Right atrium auricular region (tissue), 2 donors: ENCODE measurements at regions not wholly inside any gene's neighbourhood (a gene's known extent, or its start where the extent isn't known, plus 50 kb on each side); places are given as distances from the start of the nearest gene placed in this dataset.
"Not testable (repeated sequence)": the region's sequence is repeated elsewhere in the genome, so short reads cannot be mapped to it uniquely, and the experiment has no call there.

Experiments used
- DNase-seq: peaks from one replicate; pipeline ENCODE4 v3.0.0-alpha.2; 2019; ENCODE audit warnings: low spot score
- H3K27ac ChIP-seq, 2 donors: fragments of 200-600 bp; sonication (generic); 1 replicate in 1 of 2; 2 replicates in 1 of 2; pipeline ENCODE4 v1.5.1; 2016 to 2019
- H3K27me3 ChIP-seq, 2 donors: fragments of 200-600 bp; sonication (generic); one replicate each; pipeline versions ENCODE4 v1.5.1 to v1.6.0; 2017 to 2019
- H3K36me3 ChIP-seq: fragments of 200-600 bp; sonication (generic); one replicate; pipeline ENCODE4 v1.5.1; 2016
- H3K4me1 ChIP-seq, 2 donors: fragments of 200-600 bp; sonication (generic); one replicate each; pipeline versions ENCODE4 v1.5.1 to v1.6.0; 2017 to 2019
- H3K4me3 ChIP-seq, 2 donors: fragments of 200-600 bp; sonication (generic); 1 replicate in 1 of 2; 2 replicates in 1 of 2; pipeline ENCODE4 v1.5.1; 2017 to 2019; ENCODE audit warnings: mild to moderate bottlenecking in 1 of 2, moderate library complexity in 1 of 2
- H3K9me3 ChIP-seq, 2 donors: fragments of 200-600 bp; sonication (generic); one replicate each; pipeline ENCODE4 v1.5.1; 2019

DNA sequence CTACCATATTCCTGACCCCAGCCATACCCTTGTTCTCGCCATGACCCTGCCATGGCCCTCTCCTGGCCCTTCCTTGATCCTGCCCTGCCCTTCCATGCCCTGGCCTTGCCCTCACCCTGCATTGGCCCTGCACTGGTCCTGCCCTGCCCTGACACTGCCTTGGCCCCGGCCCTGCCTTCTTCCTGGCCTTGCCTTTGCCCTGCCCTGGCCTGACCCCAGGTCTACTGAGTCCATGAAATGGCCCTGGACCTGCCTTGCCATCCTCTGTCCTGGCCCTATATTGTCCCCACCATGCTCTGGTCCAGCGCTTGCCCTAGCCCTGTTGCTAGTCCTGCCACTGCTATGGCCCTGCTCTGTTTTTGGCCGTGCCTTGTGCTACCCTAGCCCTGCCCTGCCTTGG lies 536.1 kb downstream of the FOXD4L6 start:
- not testable (repeated sequence) for H3K4me3 ChIP-seq, H3K27me3 ChIP-seq, H3K9me3 ChIP-seq, H3K27ac ChIP-seq, H3K36me3 ChIP-seq, DNase-seq, H3K4me1 ChIP-seq

GRCh38 chr9:40591915-40592314 lies 536.6 kb downstream of the FOXD4L6 start:
- not testable (repeated sequence) for DNase-seq, H3K36me3 ChIP-seq, H3K27ac ChIP-seq, H3K9me3 ChIP-seq, H3K4me3 ChIP-seq, H3K27me3 ChIP-seq, H3K4me1 ChIP-seq

- not testable (repeated sequence) for H3K27ac ChIP-seq, DNase-seq, H3K4me1 ChIP-seq, H3K4me3 ChIP-seq, H3K27me3 ChIP-seq, H3K9me3 ChIP-seq, H3K36me3 ChIP-seq
These were observed 540.8 kb downstream of the FOXD4L6 start for GRCh38 chr9:40587475-40588195.

DNA sequence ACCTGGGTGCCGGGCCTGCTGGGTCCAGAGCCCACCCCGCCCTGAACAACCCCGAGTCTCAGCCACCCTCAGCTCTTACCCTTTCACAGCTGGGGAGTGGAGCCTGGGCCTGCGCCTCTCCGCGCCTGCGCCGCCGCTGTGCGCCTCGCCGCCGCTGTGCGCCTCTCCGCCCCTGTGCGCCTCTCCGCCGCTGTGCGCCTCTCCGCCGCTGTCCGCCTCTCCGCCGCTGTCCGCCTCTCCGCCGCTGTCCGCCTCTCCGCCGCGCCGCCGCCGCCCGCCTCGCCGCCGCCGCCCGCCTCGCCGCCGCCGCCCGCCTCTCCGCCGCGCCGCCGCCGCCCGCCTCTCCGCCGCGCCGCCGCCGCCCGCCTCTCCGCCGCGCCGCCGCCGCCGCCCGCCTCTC lies 544.4 kb downstream of the FOXD4L6 start:
- H3K27me3 ChIP-seq, DNase-seq, H3K36me3 ChIP-seq, H3K4me1 ChIP-seq, H3K9me3 ChIP-seq, H3K27ac ChIP-seq: not testable (repeated sequence)
- H3K4me3 ChIP-seq, result peak overlapping the region in 1 of 2 donors; percentile 34

GRCh38 chr9:40583230-40583629 lies 545.3 kb downstream of the FOXD4L6 start:
- not testable (repeated sequence) for H3K27ac ChIP-seq, H3K9me3 ChIP-seq

GRCh38 chr9:40578908-40579307 lies 549.6 kb downstream of the FOXD4L6 start:
- not testable (repeated sequence) for DNase-seq

More at GRCh38 chr9:40583230-40583629, 545.3 kb downstream of the FOXD4L6 start:
- H3K4me3 ChIP-seq, H3K4me1 ChIP-seq, H3K27me3 ChIP-seq, DNase-seq, H3K36me3 ChIP-seq: not testable (repeated sequence)

More at GRCh38 chr9:40578908-40579307, 549.6 kb downstream of the FOXD4L6 start:
- not testable (repeated sequence) for H3K4me1 ChIP-seq, H3K4me3 ChIP-seq, H3K9me3 ChIP-seq, H3K36me3 ChIP-seq, H3K27me3 ChIP-seq, H3K27ac ChIP-seq
